ENCODE measurements at regions not wholly inside any gene's neighbourhood (a gene's known extent, or its start where the extent isn't known, plus 50 kb on each side); places are given as distances from the start of the nearest gene placed in this dataset.

DNA sequence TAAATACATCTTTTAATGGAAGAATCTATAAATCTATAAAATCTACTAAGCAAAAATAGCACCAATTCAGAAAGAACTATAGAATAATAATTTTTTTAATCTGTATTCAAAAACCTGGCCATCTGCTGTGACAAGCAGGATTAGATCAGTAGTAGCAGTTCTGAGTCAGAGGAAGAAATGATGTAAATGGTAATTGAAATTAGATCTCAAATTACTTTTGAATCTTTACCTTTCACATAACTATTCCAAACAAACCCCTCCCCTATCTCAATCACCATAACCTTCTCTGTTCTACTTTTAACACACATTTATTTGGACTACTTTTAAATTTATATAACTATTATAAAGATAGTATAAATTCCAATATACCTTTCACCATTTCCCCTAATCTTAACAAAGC lies 727.8 kb upstream of the FAM174A start:
- Histone ChIP-seq H3K36me3 (ENCODE audit: control insufficient read depth in 2 of 2, insufficient read depth in 2 of 2, low read length in 1 of 2) (no peaks in the 10 kb centered on the region), H3K27me3 (ENCODE audit: control insufficient read depth in 2 of 2, insufficient read depth in 1 of 2, low read length in 1 of 2) (no peaks in the 10 kb centered on the region), H3K4me3 (ENCODE audit: low read length in 2 of 2) (no peak overlapping the region), H3K27ac (ENCODE audit: low read depth in 1 of 2, low read length in 1 of 2) (no peak overlapping the region), H3K9me3 (ENCODE audit: control insufficient read depth in 2 of 2, insufficient read depth in 1 of 2, low read length in 1 of 2) (no peaks in the 10 kb centered on the region), H3K4me1 (ENCODE audit: control insufficient read depth in 2 of 2, insufficient read depth in 2 of 2, low read length in 2 of 2) (no peaks in the 10 kb centered on the region)
- no peak for DNase-seq (ENCODE audit: low read depth in 6 of 9, low spot score in 9 of 9)

DNA sequence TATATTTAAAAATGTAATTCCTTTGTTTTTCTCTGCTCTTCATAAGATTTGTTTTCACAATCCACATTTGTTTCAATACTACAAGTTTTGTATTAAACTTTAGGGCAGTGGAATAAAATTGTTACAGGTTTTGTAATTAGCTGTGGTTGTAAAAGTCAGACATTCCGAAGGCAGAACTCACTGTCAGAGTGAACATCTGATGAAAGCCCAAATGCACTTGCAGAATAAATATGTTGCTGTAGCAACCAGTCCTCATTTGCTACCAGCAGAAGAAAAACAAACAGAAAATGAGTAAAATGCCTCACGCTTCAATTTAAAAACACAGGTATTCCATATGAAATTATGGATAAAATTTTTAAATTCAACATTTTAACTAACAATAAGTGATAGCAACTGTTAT lies 740.1 kb upstream of the FAM174A start:
- 94% methylated on average over 2 of the region's 2 CpGs for WGBS
- no peaks in the 10 kb centered on the region for H3K36me3 ChIP-seq (ENCODE audit: control insufficient read depth in 2 of 2, insufficient read depth in 2 of 2, low read length in 1 of 2)
- no peaks in the 10 kb centered on the region for H3K27me3 ChIP-seq (ENCODE audit: control insufficient read depth in 2 of 2, insufficient read depth in 1 of 2, low read length in 1 of 2)
- H3K4me1 ChIP-seq (ENCODE audit: control insufficient read depth in 2 of 2, insufficient read depth in 2 of 2, low read length in 2 of 2) = no peaks in the 10 kb centered on the region
- no peak overlapping the region for H3K4me3 ChIP-seq (ENCODE audit: low read length in 2 of 2)
- H3K9me3 ChIP-seq (ENCODE audit: control insufficient read depth in 2 of 2, insufficient read depth in 1 of 2, low read length in 1 of 2) = no peaks in the 10 kb centered on the region
- H3K27ac ChIP-seq (ENCODE audit: low read depth in 1 of 2, low read length in 1 of 2) = no peak overlapping the region
- DNase-seq (ENCODE audit: low read depth in 6 of 9, low spot score in 9 of 9) = no peak

DNA sequence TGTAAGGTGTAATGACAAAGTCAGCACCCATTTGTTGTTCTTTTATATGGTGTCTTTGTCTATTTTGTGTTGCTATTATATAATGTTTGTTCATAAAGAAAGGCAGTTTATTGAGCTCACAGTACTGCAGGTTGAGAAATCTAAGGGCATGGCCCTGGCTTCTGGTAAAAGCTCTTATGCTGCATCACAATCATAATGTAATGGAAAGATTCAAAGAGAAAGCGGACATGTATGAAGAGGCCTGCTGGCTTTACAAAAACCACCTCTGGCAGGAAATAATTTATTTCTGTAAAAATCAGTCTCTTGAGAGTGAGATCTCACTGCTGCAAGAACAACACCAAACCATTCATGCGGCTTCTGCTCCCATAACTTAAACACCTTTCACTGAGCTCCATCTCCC lies 746.7 kb upstream of the FAM174A start:
- DNase-seq (ENCODE audit: low read depth in 6 of 9, low spot score in 9 of 9) = no peak
- H3K27me3 ChIP-seq (ENCODE audit: control insufficient read depth in 2 of 2, insufficient read depth in 1 of 2, low read length in 1 of 2) = no peaks in the 10 kb centered on the region
- H3K9me3 ChIP-seq (ENCODE audit: control insufficient read depth in 2 of 2, insufficient read depth in 1 of 2, low read length in 1 of 2) = peaks cover 0 to 4% of the 10 kb centered on the region in 2 donors
- H3K27ac ChIP-seq (ENCODE audit: low read depth in 1 of 2, low read length in 1 of 2) = no peak overlapping the region
- WGBS = 48% methylated on average over 2 of the region's 2 CpGs
- no peak overlapping the region for H3K4me3 ChIP-seq (ENCODE audit: low read length in 2 of 2)
- no peaks in the 10 kb centered on the region for H3K4me1 ChIP-seq (ENCODE audit: control insufficient read depth in 2 of 2, insufficient read depth in 2 of 2, low read length in 2 of 2)
- no peaks in the 10 kb centered on the region for H3K36me3 ChIP-seq (ENCODE audit: control insufficient read depth in 2 of 2, insufficient read depth in 2 of 2, low read length in 1 of 2)

DNA sequence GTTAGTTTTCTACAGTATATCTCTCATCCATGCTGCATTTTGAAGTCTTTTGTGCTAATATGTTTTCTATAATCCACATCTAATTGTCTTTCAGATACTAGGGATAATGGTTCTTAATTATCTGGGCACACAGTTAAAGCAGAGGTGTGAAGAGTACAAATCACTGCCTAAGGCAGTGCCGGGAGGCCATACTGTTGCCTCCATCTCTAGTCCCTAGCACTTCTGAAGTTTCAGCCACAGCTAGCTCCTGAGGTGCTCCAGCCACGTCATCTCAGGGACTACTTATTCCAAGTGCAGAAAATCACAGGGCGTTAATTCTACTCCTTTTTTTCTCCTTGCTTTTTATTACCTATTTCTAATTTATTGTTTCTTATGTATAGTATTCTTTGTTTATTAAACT lies 760.0 kb upstream of the FAM174A start:
- H3K36me3 ChIP-seq (ENCODE audit: control insufficient read depth in 2 of 2, insufficient read depth in 2 of 2, low read length in 1 of 2) = no peaks in the 10 kb centered on the region
- 77% methylated on average over 3 of the region's 3 CpGs for WGBS
- H3K27me3 ChIP-seq (ENCODE audit: control insufficient read depth in 2 of 2, insufficient read depth in 1 of 2, low read length in 1 of 2) = no peaks in the 10 kb centered on the region

DNA sequence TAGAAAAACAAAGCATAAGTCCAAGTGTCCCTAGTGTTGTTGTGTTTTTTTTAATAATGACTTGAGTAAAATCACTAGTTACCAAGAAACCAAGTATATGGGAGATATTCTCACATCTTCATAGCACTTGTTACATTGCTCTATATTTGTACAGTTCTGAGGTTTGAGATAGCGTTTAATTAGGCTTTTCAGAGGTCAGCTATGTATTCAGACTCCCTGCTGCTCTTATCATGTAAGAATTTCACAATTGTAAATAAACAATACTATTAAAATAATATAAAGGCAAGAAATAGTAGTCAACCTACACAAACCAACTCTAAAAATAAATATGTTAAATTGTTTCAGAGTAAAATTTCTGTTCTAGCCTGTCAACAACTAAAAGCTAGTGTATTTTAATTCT lies 761.9 kb upstream of the FAM174A start:
- Histone ChIP-seq H3K4me3 (ENCODE audit: low read length in 2 of 2) (no peak overlapping the region), H3K36me3 (ENCODE audit: control insufficient read depth in 2 of 2, insufficient read depth in 2 of 2, low read length in 1 of 2) (no peaks in the 10 kb centered on the region), H3K4me1 (ENCODE audit: control insufficient read depth in 2 of 2, insufficient read depth in 2 of 2, low read length in 2 of 2) (no peaks in the 10 kb centered on the region), H3K27ac (ENCODE audit: low read depth in 1 of 2, low read length in 1 of 2) (no peak overlapping the region), H3K27me3 (ENCODE audit: control insufficient read depth in 2 of 2, insufficient read depth in 1 of 2, low read length in 1 of 2) (no peaks in the 10 kb centered on the region), H3K9me3 (ENCODE audit: control insufficient read depth in 2 of 2, insufficient read depth in 1 of 2, low read length in 1 of 2) (no peaks in the 10 kb centered on the region)
- WGBS = 81% methylated on average over 1 of the region's 1 CpG
- no peak for DNase-seq (ENCODE audit: low read depth in 6 of 9, low spot score in 9 of 9)

More for the DNA sequence above, 760.0 kb upstream of the FAM174A start:
- Histone ChIP-seq H3K9me3 (ENCODE audit: control insufficient read depth in 2 of 2, insufficient read depth in 1 of 2, low read length in 1 of 2) (peaks cover 0 to 4% of the 10 kb centered on the region in 2 donors), H3K27ac (ENCODE audit: low read depth in 1 of 2, low read length in 1 of 2) (no peak overlapping the region), H3K4me3 (ENCODE audit: low read length in 2 of 2) (no peak overlapping the region), H3K4me1 (ENCODE audit: control insufficient read depth in 2 of 2, insufficient read depth in 2 of 2, low read length in 2 of 2) (no peaks in the 10 kb centered on the region)
- DNase-seq (ENCODE audit: low read depth in 6 of 9, low spot score in 9 of 9) = no peak

DNA sequence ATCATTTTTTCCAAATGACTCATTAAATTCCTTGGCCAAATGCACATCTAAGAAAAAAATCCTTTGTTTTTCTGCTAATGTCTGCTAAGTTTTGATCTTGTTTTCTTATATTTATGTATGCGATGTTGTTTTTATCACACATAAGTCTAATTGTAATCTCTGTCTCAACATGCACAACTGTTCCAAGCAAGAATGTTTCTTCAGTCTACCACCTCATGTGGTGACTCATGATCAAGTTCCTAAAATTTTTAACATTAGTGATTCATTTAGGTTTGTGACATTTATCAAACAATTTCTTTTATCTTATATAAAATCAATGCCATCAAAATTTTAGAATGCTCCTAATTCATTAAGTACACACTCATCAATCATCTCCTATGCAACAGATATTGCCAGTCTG lies 763.9 kb upstream of the FAM174A start:
- no peaks in the 10 kb centered on the region for H3K27me3 ChIP-seq (ENCODE audit: control insufficient read depth in 2 of 2, insufficient read depth in 1 of 2, low read length in 1 of 2)
- H3K9me3 ChIP-seq (ENCODE audit: control insufficient read depth in 2 of 2, insufficient read depth in 1 of 2, low read length in 1 of 2) = no peaks in the 10 kb centered on the region
- WGBS = 96% methylated on average over 1 of the region's 1 CpG
- no peak overlapping the region for H3K27ac ChIP-seq (ENCODE audit: low read depth in 1 of 2, low read length in 1 of 2)
- no peaks in the 10 kb centered on the region for H3K4me1 ChIP-seq (ENCODE audit: control insufficient read depth in 2 of 2, insufficient read depth in 2 of 2, low read length in 2 of 2)
- no peak overlapping the region for H3K4me3 ChIP-seq (ENCODE audit: low read length in 2 of 2)
- H3K36me3 ChIP-seq (ENCODE audit: control insufficient read depth in 2 of 2, insufficient read depth in 2 of 2, low read length in 1 of 2) = no peaks in the 10 kb centered on the region
- no peak for DNase-seq (ENCODE audit: low read depth in 6 of 9, low spot score in 9 of 9)

DNA sequence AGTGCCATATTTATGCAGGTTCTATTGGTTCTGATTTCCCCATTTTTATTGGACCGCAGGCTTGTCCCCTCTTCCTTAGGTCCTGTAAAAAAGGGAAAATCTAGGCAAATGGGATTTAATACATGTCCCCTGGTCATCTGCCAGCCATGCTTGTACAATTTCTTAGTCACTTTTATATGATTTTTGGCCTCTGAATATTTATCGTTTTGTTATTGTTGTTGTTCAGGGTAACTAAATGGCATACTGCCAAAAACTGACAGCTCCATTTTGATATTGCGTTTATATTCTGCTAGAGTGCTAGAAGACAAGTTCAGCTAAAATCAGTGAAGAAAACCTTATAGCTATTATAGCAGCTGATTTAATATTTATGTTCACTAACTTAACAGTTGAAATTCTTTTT lies 770.2 kb upstream of the FAM174A start:
- H3K4me1 ChIP-seq (ENCODE audit: control insufficient read depth in 2 of 2, insufficient read depth in 2 of 2, low read length in 2 of 2) = no peaks in the 10 kb centered on the region
- H3K9me3 ChIP-seq (ENCODE audit: control insufficient read depth in 2 of 2, insufficient read depth in 1 of 2, low read length in 1 of 2) = peaks cover 0 to 4% of the 10 kb centered on the region in 2 donors
- no peak overlapping the region for H3K4me3 ChIP-seq (ENCODE audit: low read length in 2 of 2)
- no peak for DNase-seq (ENCODE audit: low read depth in 6 of 9, low spot score in 9 of 9)
- H3K36me3 ChIP-seq (ENCODE audit: control insufficient read depth in 2 of 2, insufficient read depth in 2 of 2, low read length in 1 of 2) = no peaks in the 10 kb centered on the region
- no peaks in the 10 kb centered on the region for H3K27me3 ChIP-seq (ENCODE audit: control insufficient read depth in 2 of 2, insufficient read depth in 1 of 2, low read length in 1 of 2)
- no peak overlapping the region for H3K27ac ChIP-seq (ENCODE audit: low read depth in 1 of 2, low read length in 1 of 2)
- 95% methylated on average over 3 of the region's 3 CpGs for WGBS

DNA sequence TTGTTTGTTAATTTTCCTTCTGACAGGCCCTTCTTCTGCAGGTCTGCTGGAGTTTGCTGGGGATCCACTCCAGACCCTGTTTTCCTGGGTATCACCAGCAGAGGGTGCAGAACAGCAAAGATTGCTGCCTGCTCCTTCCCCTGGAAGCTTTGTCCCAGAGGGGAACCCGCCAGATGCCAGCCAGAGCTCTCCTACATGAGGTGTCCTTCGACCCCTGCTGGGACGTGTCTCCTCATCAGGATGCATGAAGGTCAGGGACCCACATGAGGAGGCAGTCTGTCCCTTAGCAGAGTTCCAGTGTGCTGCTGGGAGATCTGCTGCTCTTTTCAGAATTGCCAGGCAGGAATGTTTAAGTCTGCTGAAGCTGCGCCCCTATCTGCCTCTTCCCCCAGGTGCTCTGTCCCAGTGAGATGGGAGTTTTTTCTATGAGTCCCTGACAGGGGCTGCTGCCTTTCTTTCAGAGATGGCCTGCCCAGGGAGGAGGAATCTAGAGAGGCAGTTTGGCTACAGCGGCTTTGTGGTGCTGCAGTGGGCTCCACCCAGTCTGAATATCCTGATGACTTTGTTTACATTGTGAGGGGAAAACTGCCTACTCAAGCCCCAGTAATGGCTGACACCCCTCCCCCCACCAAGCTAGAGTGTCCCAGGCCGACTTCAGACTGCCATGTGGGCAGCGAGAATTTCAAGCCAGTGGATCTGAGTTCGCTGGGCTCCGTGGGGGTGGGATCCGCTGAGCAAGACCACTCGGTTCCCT lies 772.0 kb upstream of the FAM174A start:
- H3K4me3 ChIP-seq (ENCODE audit: low read length in 2 of 2) = no peak overlapping the region
- H3K27me3 ChIP-seq (ENCODE audit: control insufficient read depth in 2 of 2, insufficient read depth in 1 of 2, low read length in 1 of 2) = no peaks in the 10 kb centered on the region
- H3K9me3 ChIP-seq (ENCODE audit: control insufficient read depth in 2 of 2, insufficient read depth in 1 of 2, low read length in 1 of 2) = peaks cover 0 to 4% of the 10 kb centered on the region in 2 donors
- no peaks in the 10 kb centered on the region for H3K4me1 ChIP-seq (ENCODE audit: control insufficient read depth in 2 of 2, insufficient read depth in 2 of 2, low read length in 2 of 2)
- WGBS = 89% methylated on average over 11 of the region's 11 CpGs
- DNase-seq (ENCODE audit: low read depth in 6 of 9, low spot score in 9 of 9) = no peak
- H3K27ac ChIP-seq (ENCODE audit: low read depth in 1 of 2, low read length in 1 of 2) = no peak overlapping the region
- no peaks in the 10 kb centered on the region for H3K36me3 ChIP-seq (ENCODE audit: control insufficient read depth in 2 of 2, insufficient read depth in 2 of 2, low read length in 1 of 2)

DNA sequence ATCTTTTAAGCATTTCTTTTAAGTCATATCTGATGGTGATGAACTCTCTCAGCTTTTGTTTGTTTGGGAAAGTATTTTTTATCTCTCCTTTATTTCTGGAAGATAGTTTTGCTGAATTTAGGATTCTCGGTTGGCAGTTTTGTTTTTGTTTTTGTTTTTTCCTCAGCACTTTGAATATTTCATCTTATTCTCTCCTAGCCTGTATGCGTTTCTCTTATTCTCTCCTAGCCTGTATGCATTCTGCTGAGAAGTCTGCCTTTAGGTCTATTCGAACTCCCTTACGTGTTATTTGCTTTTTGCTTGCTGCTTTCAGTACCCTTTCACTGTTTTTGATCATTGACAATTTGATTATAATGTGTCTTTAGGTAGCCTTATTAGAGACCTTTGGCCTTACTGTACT lies 787.8 kb upstream of the FAM174A start:
- H3K4me3 ChIP-seq (ENCODE audit: low read length in 2 of 2) = no peak overlapping the region
- no peak for DNase-seq (ENCODE audit: low read depth in 6 of 9, low spot score in 9 of 9)
- H3K27me3 ChIP-seq (ENCODE audit: control insufficient read depth in 2 of 2, insufficient read depth in 1 of 2, low read length in 1 of 2) = no peaks in the 10 kb centered on the region
- H3K9me3 ChIP-seq (ENCODE audit: control insufficient read depth in 2 of 2, insufficient read depth in 1 of 2, low read length in 1 of 2) = peaks cover 0 to 6% of the 10 kb centered on the region in 2 donors
- H3K36me3 ChIP-seq (ENCODE audit: control insufficient read depth in 2 of 2, insufficient read depth in 2 of 2, low read length in 1 of 2) = no peaks in the 10 kb centered on the region
- H3K4me1 ChIP-seq (ENCODE audit: control insufficient read depth in 2 of 2, insufficient read depth in 2 of 2, low read length in 2 of 2) = no peaks in the 10 kb centered on the region
- no peak overlapping the region for H3K27ac ChIP-seq (ENCODE audit: low read depth in 1 of 2, low read length in 1 of 2)
- 93% methylated on average over 4 of the region's 4 CpGs for WGBS

Data from thymus (tissue), 11 donors.